ENCODE measurements at regions not wholly inside any gene's neighbourhood (a gene's known extent, or its start where the extent isn't known, plus 50 kb on each side); places are given as distances from the start of the nearest gene placed in this dataset.
"Not testable (repeated sequence)": the region's sequence is repeated elsewhere in the genome, so short reads cannot be mapped to it uniquely, and the experiment has no call there.

DNA sequence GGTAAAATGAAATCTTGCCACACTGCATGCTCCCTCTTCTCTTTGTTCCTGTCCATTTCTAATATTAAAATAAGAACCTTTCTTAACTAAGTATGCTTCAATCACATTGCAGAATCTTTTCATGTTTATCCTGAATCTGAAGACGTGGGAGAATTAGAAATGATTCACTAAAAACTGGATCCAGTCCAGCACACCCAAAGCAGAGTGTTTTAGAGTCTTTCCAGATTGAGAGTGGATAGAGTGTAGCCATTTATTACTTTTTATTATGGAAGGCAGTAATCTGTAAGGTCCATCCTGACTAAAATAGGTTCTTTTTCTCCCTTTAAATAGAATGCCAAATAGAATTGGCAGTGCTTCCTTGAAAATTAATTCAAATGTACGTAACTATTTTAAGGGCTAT, 453.5 kb downstream of the TDRD3 start:
- WGBS, 2 donors, result 44 to 63% methylated on average over 2 of the region's 2 CpGs
- TF ChIP-seq POLR2A (IDR thresholded peaks at IDR 0.05), result no peak
- DNase-seq, result no peak

GRCh38 chr13:60838581-60838980, 441.6 kb downstream of the TDRD3 start:
- intact Hi-C loops (cut with DNase I), result no loop called here
- Histone ChIP-seq H3K4me3 (no peak overlapping the region), H3K4me1 (no peaks in the 10 kb centered on the region), H3K27me3 (no peaks in the 10 kb centered on the region), H3K9me3 (no peaks in the 10 kb centered on the region), H3K36me3 (no peaks in the 10 kb centered on the region), H3K27ac (no peak overlapping the region)
- DNase-seq, result no peak
- TF ChIP-seq POLR2A (IDR thresholded peaks at IDR 0.05) (no peak), CTCF (IDR thresholded peaks at IDR 0.05) (no peak)
- 36 to 55% methylated on average over 3 of the region's 3 CpGs for WGBS, 2 donors

More for the DNA sequence above, 453.5 kb downstream of the TDRD3 start:
- Histone ChIP-seq H3K4me3 (no peak overlapping the region), H3K9me3 (peaks cover 0 to 28% (median 4%) of the 10 kb centered on the region in 3 donors), H3K27me3 (no peaks in the 10 kb centered on the region), H3K27ac (no peak overlapping the region), H3K4me1 (no peaks in the 10 kb centered on the region), H3K36me3 (no peaks in the 10 kb centered on the region)
- intact Hi-C loops (cut with DNase I), result no loop called here

DNA sequence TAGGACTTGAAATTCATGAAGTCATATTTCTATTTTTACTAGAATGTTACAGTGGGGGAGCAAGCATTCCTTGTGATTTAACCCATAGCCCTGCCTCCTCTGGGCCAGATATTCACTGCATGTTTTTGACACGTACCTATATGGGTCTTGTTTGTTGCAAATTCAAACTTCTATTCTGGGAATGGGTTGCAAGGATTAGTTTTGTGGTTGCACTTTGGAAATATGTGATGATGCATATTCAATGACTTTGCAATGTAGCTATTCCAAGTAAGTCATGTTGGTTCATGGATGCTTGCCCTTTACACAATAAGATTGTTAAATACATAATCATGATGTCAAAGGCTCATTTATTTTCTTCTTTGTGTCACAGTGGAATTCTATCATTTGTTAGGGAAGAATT, 440.8 kb downstream of the TDRD3 start:
- no peaks in the 10 kb centered on the region for H3K27me3 ChIP-seq
- TF ChIP-seq POLR2A (IDR thresholded peaks at IDR 0.05) (no peak), CTCF (IDR thresholded peaks at IDR 0.05) (no peak)
- H3K4me1 ChIP-seq, result no peaks in the 10 kb centered on the region
- no peak overlapping the region for H3K4me3 ChIP-seq
- no peak overlapping the region for H3K27ac ChIP-seq
- 6 to 17% methylated on average over 1 of the region's 1 CpG for WGBS, 2 donors
- H3K36me3 ChIP-seq, result no peaks in the 10 kb centered on the region
- no peaks in the 10 kb centered on the region for H3K9me3 ChIP-seq
- intact Hi-C loops (cut with DNase I), result no loop called here
- no peak for DNase-seq

DNA sequence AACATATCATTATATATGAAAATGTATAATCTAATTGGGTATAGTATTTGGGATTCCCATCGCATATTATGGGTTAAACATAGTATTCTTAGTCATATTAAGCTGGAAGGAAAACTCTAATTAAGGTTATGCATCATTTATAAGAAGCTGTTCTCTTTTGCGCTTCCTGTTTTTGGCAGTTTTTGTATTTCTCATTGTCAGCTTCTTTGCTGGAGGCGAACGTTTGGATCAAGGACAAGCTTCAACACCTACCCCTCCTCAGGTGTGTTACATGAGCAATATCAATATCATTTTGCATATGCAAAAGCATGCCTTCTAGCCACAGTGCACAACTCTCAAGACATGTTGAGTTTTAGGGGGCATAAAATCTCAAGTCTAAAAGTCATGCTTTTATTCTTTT, 439.8 kb downstream of the TDRD3 start:
- no peaks in the 10 kb centered on the region for H3K27me3 ChIP-seq
- no peaks in the 10 kb centered on the region for H3K9me3 ChIP-seq
- H3K27ac ChIP-seq, result no peak overlapping the region
- intact Hi-C loops (cut with DNase I), result no loop called here
- WGBS, 2 donors, result 39 to 63% methylated on average over 4 of the region's 4 CpGs
- TF ChIP-seq CTCF (IDR thresholded peaks at IDR 0.05) (no peak), POLR2A (IDR thresholded peaks at IDR 0.05) (no peak)
- no peak for DNase-seq
- H3K36me3 ChIP-seq, result no peaks in the 10 kb centered on the region
- H3K4me3 ChIP-seq, result no peak overlapping the region
- no peaks in the 10 kb centered on the region for H3K4me1 ChIP-seq

DNA sequence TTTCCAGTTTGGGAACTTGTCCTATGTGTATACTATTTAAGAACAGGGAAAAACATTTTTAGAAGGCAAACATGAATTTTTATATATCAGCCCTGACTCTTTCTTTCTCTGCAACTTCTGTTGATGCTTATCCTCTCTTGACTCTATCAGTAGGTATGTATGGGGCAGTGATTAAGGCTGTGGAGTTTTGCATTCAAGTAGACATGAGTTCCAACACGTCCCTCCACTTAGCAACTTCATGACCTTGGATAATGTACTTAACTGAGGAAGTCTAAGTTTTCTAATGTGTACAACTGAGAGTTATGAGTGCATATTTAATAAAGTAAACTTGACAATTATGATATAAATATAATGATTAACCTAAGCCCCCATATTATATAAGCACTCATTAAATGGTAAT, 414.6 kb downstream of the TDRD3 start:
- WGBS, 2 donors, result 53 to 62% methylated on average over 1 of the region's 1 CpG
- H3K9me3 ChIP-seq, result no peaks in the 10 kb centered on the region
- DNase-seq, result no peak
- no peak for TF ChIP-seq POLR2A (IDR thresholded peaks at IDR 0.05)
- TF ChIP-seq CTCF (IDR thresholded peaks at IDR 0.05), result no peak
- H3K4me3 ChIP-seq, result no peak overlapping the region
- H3K36me3 ChIP-seq, result no peaks in the 10 kb centered on the region
- H3K27me3 ChIP-seq, result no peaks in the 10 kb centered on the region
- intact Hi-C loops (cut with DNase I), result no loop called here
- no peak overlapping the region for H3K27ac ChIP-seq
- no peaks in the 10 kb centered on the region for H3K4me1 ChIP-seq

DNA sequence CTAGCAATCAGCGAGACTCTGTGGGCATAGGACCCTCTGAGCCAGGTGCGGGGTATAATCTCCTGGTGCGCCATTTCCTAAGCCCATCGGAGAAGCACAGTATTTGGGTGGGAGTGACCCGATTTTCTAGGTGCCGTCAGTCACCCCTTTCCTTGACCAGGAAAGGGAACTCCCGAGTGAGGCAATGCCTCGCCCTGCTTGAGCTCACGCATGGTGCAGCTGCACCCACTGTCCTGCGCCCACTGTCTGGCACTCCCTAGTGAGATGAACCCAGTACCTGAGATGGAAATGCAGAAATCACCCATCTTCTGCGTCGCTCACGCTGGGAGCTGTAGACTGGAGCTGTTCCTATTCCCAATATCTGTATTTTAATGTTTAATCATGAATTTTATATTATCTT, 408.6 kb downstream of the TDRD3 start:
- H3K27ac ChIP-seq; H3K4me3 ChIP-seq; intact Hi-C loops (cut with DNase I); H3K9me3 ChIP-seq; DNase-seq; H3K27me3 ChIP-seq; H3K36me3 ChIP-seq; H3K4me1 ChIP-seq: not testable (repeated sequence)
- WGBS, 2 donors, result 92% methylated on average over 7 to 8 of the region's 13 CpGs

Measured in esophagus squamous epithelium (tissue), 5 donors.